Suprapubic skin (tissue), 3 donors: ENCODE measurements at regions not wholly inside any gene's neighbourhood (a gene's known extent, or its start where the extent isn't known, plus 50 kb on each side); places are given as distances from the start of the nearest gene placed in this dataset.

Experiments
- CTCF ChIP-seq, 2 donors: fragments of 200-600 bp in 1 of 2; fragments of 450-650 bp in 1 of 2; sonication (generic) in 1 of 2; IDR thresholded peaks; one replicate each; pipeline ENCODE4 v1.5.1; 2016 to 2019; ENCODE audit warnings: antibody characterized with exemption in 2 of 2, mild to moderate bottlenecking in 1 of 2, moderate library complexity in 1 of 2
- POLR2AphosphoS5 ChIP-seq, 3 donors: sonication (generic); formaldehyde crosslinking; IDR thresholded peaks; one replicate each; pipeline ENCODE4 v1.6.1; 2017; ENCODE audit warnings: antibody characterized with exemption in 3 of 3

GRCh38 chr11:80096736-80097135 lies 655.9 kb upstream of the TENM4 start:
- TF ChIP-seq CTCF (IDR thresholded peaks at IDR 0.05) (no peak), POLR2AphosphoS5 (IDR thresholded peaks at IDR 0.05) (no peak)
